PC-9 (cell line): ENCODE measurements at regions not wholly inside any gene's neighbourhood (a gene's known extent, or its start where the extent isn't known, plus 50 kb on each side); places are given as distances from the start of the nearest gene placed in this dataset.

Source experiments
- BruUV-seq: library from RNA; stranded (reverse); fragments of 400-500 nt; replicated peaks from 2 replicates; lab custom pipeline; 2021; lab: Mats Ljungman, UMichigan
- CTCF ChIA-PET: fragments of 300-600 bp; sonication (Branson Sonifier 250); formaldehyde crosslinking; loops from one replicate; lab custom pipeline; 2022; ENCODE audit warnings: antibody characterized with exemption; lab: Charles Lee
- POLR2A ChIA-PET: fragments of 300-600 bp; sonication (Branson Sonifier 250); formaldehyde crosslinking; loops from one replicate; lab custom pipeline; 2022; ENCODE audit warnings: antibody characterized with exemption; ENCODE audit not compliant: unreplicated experiment; lab: Charles Lee
- DNase-seq, 2 experiments: peaks; one replicate each; pipeline versions ENCODE4 v3.0.0 to v3.0.0-alpha.2; 2015 to 2022; ENCODE audit warnings: mixed read lengths in 1 of 2
- H2AFZ ChIP-seq: fragments of 200-600 bp; sonication (generic); 2 replicates; pipeline ENCODE4 v1.8.1; 2017; ENCODE audit warnings: antibody characterized with exemption
- H3F3A ChIP-seq: fragments of 200-600 bp; sonication (generic); 2 replicates; pipeline ENCODE4 v1.8.1; 2017; ENCODE audit warnings: antibody characterized with exemption, mild to moderate bottlenecking, low read depth; ENCODE audit not compliant: insufficient read depth
- H3K27ac ChIP-seq: fragments of 200-600 bp; sonication (generic); 2 replicates; pipeline ENCODE4 v1.6.1; 2016; ENCODE audit warnings: mixed run types
- H3K27me3 ChIP-seq: fragments of 200-600 bp; sonication (generic); 2 replicates; pipeline ENCODE4 v1.6.1; 2016; ENCODE audit warnings: low read depth, mixed run types; ENCODE audit not compliant: insufficient read depth
- H3K36me3 ChIP-seq: fragments of 200-600 bp; sonication (generic); 2 replicates; pipeline ENCODE4 v1.6.1; 2016; ENCODE audit warnings: low read depth, mixed run types
- H3K4me1 ChIP-seq: fragments of 200-600 bp; sonication (generic); replicated peaks from 2 replicates; pipeline ENCODE4 v1.6.1; 2016; ENCODE audit warnings: mixed run types; ENCODE audit not compliant: insufficient read depth
- H3K4me2 ChIP-seq: fragments of 200-600 bp; sonication (generic); 2 replicates; pipeline ENCODE4 v1.6.1; 2017; ENCODE audit warnings: mixed run types
- H3K4me3 ChIP-seq: fragments of 200-600 bp; sonication (generic); 2 replicates; pipeline ENCODE4 v1.6.1; 2016; ENCODE audit warnings: mixed run types
- H3K79me2 ChIP-seq: fragments of 200-600 bp; sonication (generic); 2 replicates; pipeline ENCODE4 v1.6.1; 2017; ENCODE audit warnings: low read depth, mixed run types
- H3K9me2 ChIP-seq: fragments of 200-600 bp; sonication (generic); 2 replicates; pipeline ENCODE4 v1.8.1; 2017; ENCODE audit warnings: mild to moderate bottlenecking; ENCODE audit not compliant: insufficient read depth
- H3K9me3 ChIP-seq: fragments of 200-600 bp; sonication (generic); 2 replicates; pipeline ENCODE4 v1.8.1; 2016; ENCODE audit warnings: low read depth; ENCODE audit not compliant: insufficient read depth
- H4K20me1 ChIP-seq: fragments of 200-600 bp; sonication (generic); 2 replicates; pipeline ENCODE4 v1.8.1; 2017; ENCODE audit not compliant: insufficient read depth
- EZH2 ChIP-seq: fragments of 200-600 bp; sonication (generic); IDR thresholded peaks from 2 replicates; pipeline ENCODE4 v1.8.0; 2017; ENCODE audit warnings: antibody characterized with exemption, low read depth
- intact Hi-C: fragments of 100-400 bp; cut with micrococcal nuclease; formaldehyde crosslinking; loops from one replicate; pipeline ENCODE4 v1.10.0; 2022; ENCODE audit not compliant: unreplicated experiment
- TF ChIP-seq, protein P1 (sequence below): fragments of 200-600 bp; sonication (generic); conservative IDR thresholded peaks from 2 replicates; pipeline ENCODE4 v1.6.1; 2017; ENCODE audit warnings: mixed run types, antibody characterized with exemption, mild to moderate bottlenecking, moderate library complexity

GRCh38 chr17:22704674-22705073 is 1012.4 kb downstream of the KCNJ18 start:
- BruUV-seq, result no TSS peak
- H3K36me3 ChIP-seq, result no peaks in the 10 kb centered on the region
- no peak overlapping the region for H3K4me2 ChIP-seq
- H3K4me3 ChIP-seq, result no peak overlapping the region
- no peaks in the 10 kb centered on the region for H4K20me1 ChIP-seq
- no peak overlapping the region for H3K27ac ChIP-seq
- H2AFZ ChIP-seq, result no peak overlapping the region
- DNase-seq, result no peak
- ChIA-PET CTCF (no interaction called here), POLR2A (no interaction called here)
- H3K79me2 ChIP-seq, result no peaks in the 10 kb centered on the region
- no peaks in the 10 kb centered on the region for H3F3A ChIP-seq
- H3K9me3 ChIP-seq, result no peaks in the 10 kb centered on the region
- H3K27me3 ChIP-seq, result peaks cover 11% of the 10 kb centered on the region
- no peaks in the 10 kb centered on the region for H3K9me2 ChIP-seq
- no peaks in the 10 kb centered on the region for H3K4me1 ChIP-seq
- intact Hi-C loops, result no loop called here
- TF ChIP-seq EZH2, result no peak
- TF ChIP-seq, protein P1, sequence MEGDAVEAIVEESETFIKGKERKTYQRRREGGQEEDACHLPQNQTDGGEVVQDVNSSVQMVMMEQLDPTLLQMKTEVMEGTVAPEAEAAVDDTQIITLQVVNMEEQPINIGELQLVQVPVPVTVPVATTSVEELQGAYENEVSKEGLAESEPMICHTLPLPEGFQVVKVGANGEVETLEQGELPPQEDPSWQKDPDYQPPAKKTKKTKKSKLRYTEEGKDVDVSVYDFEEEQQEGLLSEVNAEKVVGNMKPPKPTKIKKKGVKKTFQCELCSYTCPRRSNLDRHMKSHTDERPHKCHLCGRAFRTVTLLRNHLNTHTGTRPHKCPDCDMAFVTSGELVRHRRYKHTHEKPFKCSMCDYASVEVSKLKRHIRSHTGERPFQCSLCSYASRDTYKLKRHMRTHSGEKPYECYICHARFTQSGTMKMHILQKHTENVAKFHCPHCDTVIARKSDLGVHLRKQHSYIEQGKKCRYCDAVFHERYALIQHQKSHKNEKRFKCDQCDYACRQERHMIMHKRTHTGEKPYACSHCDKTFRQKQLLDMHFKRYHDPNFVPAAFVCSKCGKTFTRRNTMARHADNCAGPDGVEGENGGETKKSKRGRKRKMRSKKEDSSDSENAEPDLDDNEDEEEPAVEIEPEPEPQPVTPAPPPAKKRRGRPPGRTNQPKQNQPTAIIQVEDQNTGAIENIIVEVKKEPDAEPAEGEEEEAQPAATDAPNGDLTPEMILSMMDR, result no peak

GRCh38 chr17:22707626-22708025 is 1015.3 kb downstream of the KCNJ18 start:
- POLR2A ChIA-PET, result no interaction called here
- H3K36me3 ChIP-seq, result no peaks in the 10 kb centered on the region

DNA sequence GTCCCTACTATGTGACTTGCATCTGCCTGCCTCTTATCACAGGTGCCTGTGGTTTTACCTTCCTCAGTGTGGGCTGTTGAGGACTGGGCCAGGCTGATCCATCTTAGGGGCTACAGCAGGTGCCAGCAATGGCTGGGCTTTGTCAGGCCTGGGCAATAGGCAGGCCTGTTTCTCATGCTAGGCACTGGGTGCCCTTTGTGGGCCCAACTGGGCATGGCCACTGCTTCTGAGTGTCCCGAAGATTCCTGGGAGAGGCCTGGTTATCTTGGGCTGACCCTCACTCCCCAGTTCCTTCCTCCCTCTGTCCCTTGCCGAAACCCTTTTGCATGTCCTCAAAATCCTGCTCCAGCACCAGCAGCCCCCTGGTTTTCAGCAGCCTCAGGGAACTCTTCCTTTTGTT is 1024.9 kb downstream of the KCNJ18 start:
- no peaks in the 10 kb centered on the region for H3K4me1 ChIP-seq
- no peaks in the 10 kb centered on the region for H3F3A ChIP-seq
- no peaks in the 10 kb centered on the region for H3K9me3 ChIP-seq
- H3K27me3 ChIP-seq, result no peaks in the 10 kb centered on the region
- no peaks in the 10 kb centered on the region for H3K9me2 ChIP-seq
- no peak overlapping the region for H3K4me3 ChIP-seq
- H3K36me3 ChIP-seq, result no peaks in the 10 kb centered on the region
- no peak for TF ChIP-seq EZH2
- TF ChIP-seq, protein P1, result no peak
- H2AFZ ChIP-seq, result no peak overlapping the region
- no peak overlapping the region for H3K27ac ChIP-seq
- POLR2A ChIA-PET, result no interaction called here
- DNase-seq, result no peak
- H3K79me2 ChIP-seq, result no peaks in the 10 kb centered on the region
- no TSS peak for BruUV-seq
- CTCF ChIA-PET, result no interaction called here
- intact Hi-C loops, result no loop called here
- no peak overlapping the region for H3K4me2 ChIP-seq
- H4K20me1 ChIP-seq, result no peaks in the 10 kb centered on the region

More at GRCh38 chr17:22707626-22708025, 1015.3 kb downstream of the KCNJ18 start:
- Histone ChIP-seq H3K9me3 (no peaks in the 10 kb centered on the region), H3F3A (no peaks in the 10 kb centered on the region), H3K4me3 (no peak overlapping the region), H3K27me3 (peaks cover 11% of the 10 kb centered on the region), H3K4me1 (no peaks in the 10 kb centered on the region), H3K9me2 (no peaks in the 10 kb centered on the region), H4K20me1 (no peaks in the 10 kb centered on the region), H3K79me2 (no peaks in the 10 kb centered on the region), H2AFZ (no peak overlapping the region), H3K4me2 (no peak overlapping the region), H3K27ac (no peak overlapping the region)
- no peak for DNase-seq
- CTCF ChIA-PET, result no interaction called here
- intact Hi-C loops, result no loop called here
- TF ChIP-seq EZH2, result no peak
- TF ChIP-seq, protein P1, result no peak
- no TSS peak for BruUV-seq
